Liver (tissue), 8 donors: ENCODE measurements at regions not wholly inside any gene's neighbourhood (a gene's known extent, or its start where the extent isn't known, plus 50 kb on each side); places are given as distances from the start of the nearest gene placed in this dataset.

Experiments
- DNase-seq: peaks from one replicate; pipeline ENCODE4 v3.0.0-alpha.2; 2017; ENCODE audit warnings: low spot score
- H3K27ac ChIP-seq, 2 donors: one replicate each; pipeline ENCODE4 v1.7.0; 2013; ENCODE audit warnings: inconsistent platforms in 2 of 2, low read length in 2 of 2, control low read depth in 1 of 2, low read depth in 1 of 2, mild to moderate bottlenecking in 1 of 2
- H3K27me3 ChIP-seq, 4 donors: one replicate each; pipeline versions ENCODE4 v1.6.1 to v1.7.0; 2013; ENCODE audit warnings: low read length in 3 of 4, inconsistent platforms in 1 of 4, mild to moderate bottlenecking in 1 of 4, moderate library complexity in 1 of 4; ENCODE audit not compliant: control insufficient read depth in 4 of 4, insufficient read depth in 4 of 4
- H3K36me3 ChIP-seq, 4 donors: one replicate each; pipeline versions ENCODE4 v1.6.1 to v1.7.0; 2013; ENCODE audit warnings: low read length in 3 of 4, mild to moderate bottlenecking in 3 of 4, low read depth in 1 of 4, moderate library complexity in 1 of 4; ENCODE audit not compliant: control insufficient read depth in 4 of 4, insufficient read depth in 3 of 4
- H3K4me1 ChIP-seq, 4 donors: one replicate each; pipeline versions ENCODE4 v1.6.1 to v1.7.0; 2013; ENCODE audit warnings: low read length in 3 of 4, mild to moderate bottlenecking in 3 of 4, moderate library complexity in 1 of 4; ENCODE audit not compliant: control insufficient read depth in 4 of 4, insufficient read depth in 4 of 4
- H3K4me3 ChIP-seq, 3 donors: one replicate each; pipeline versions ENCODE4 v1.6.1 to v1.7.0; 2013; ENCODE audit warnings: low read length in 3 of 3, control low read depth in 1 of 3, low read depth in 1 of 3, mild to moderate bottlenecking in 1 of 3
- H3K9ac ChIP-seq, 2 donors: one replicate each; pipeline ENCODE4 v1.7.0; 2013; ENCODE audit warnings: low read length in 2 of 2, mild to moderate bottlenecking in 2 of 2, moderate library complexity in 2 of 2, control low read depth in 1 of 2, low read depth in 1 of 2
- H3K9me3 ChIP-seq, 4 donors: one replicate each; pipeline versions ENCODE4 v1.6.1 to v1.7.0; 2013; ENCODE audit warnings: low read length in 3 of 4; ENCODE audit not compliant: control insufficient read depth in 4 of 4
- CTCF ChIP-seq: fragments of 150-350 bp; IDR thresholded peaks from 2 replicates; pipeline ENCODE4 v1.5.1; 2017; ENCODE audit warnings: improper control_type of control experiment, low read depth, low read length; ENCODE audit not compliant: missing input control
- EGR1 ChIP-seq, 2 donors: IDR thresholded peaks; 2 replicates each; pipeline ENCODE4 v1.6.1; 2016 to 2018; ENCODE audit warnings: antibody characterized with exemption in 2 of 2, low read depth in 2 of 2
- FOXA1 ChIP-seq: IDR thresholded peaks from 2 replicates; pipeline ENCODE4 v1.6.1; 2016; ENCODE audit warnings: antibody characterized with exemption
- FOXA2 ChIP-seq: IDR thresholded peaks from 2 replicates; pipeline ENCODE4 v1.6.1; 2016; ENCODE audit warnings: antibody characterized with exemption
- GABPA ChIP-seq, 2 donors: IDR thresholded peaks in 1 of 2; conservative IDR thresholded peaks in 1 of 2; 2 replicates each; pipeline ENCODE4 v1.6.1; 2016; ENCODE audit warnings: antibody characterized with exemption in 2 of 2, mild to moderate bottlenecking in 1 of 2, moderate library complexity in 1 of 2
- HNF4A ChIP-seq, 2 donors: conservative IDR thresholded peaks; 2 replicates each; pipeline ENCODE4 v1.6.1; 2016; ENCODE audit warnings: antibody characterized with exemption in 2 of 2, mild to moderate bottlenecking in 2 of 2
- HNF4G ChIP-seq: IDR thresholded peaks from 2 replicates; pipeline ENCODE4 v1.6.1; 2016; ENCODE audit warnings: antibody characterized with exemption
- JUND ChIP-seq, 2 donors: IDR thresholded peaks; 2 replicates each; pipeline ENCODE4 v1.6.1; 2016; ENCODE audit warnings: antibody characterized with exemption in 2 of 2
- NR2F2 ChIP-seq: IDR thresholded peaks from 2 replicates; pipeline ENCODE4 v1.6.1; 2016; ENCODE audit warnings: antibody characterized with exemption
- RAD21 ChIP-seq, 2 donors: IDR thresholded peaks; 2 replicates each; pipeline ENCODE4 v1.6.1; 2016; ENCODE audit warnings: antibody characterized with exemption in 2 of 2, mild to moderate bottlenecking in 2 of 2
- REST ChIP-seq: IDR thresholded peaks from 2 replicates; pipeline ENCODE4 v1.6.1; 2016; ENCODE audit warnings: antibody characterized with exemption, mild to moderate bottlenecking
- RXRA ChIP-seq, 2 donors: IDR thresholded peaks; 2 replicates each; pipeline ENCODE4 v1.6.1; 2017 to 2018; ENCODE audit warnings: antibody characterized with exemption in 2 of 2, mild to moderate bottlenecking in 1 of 2
- SP1 ChIP-seq: IDR thresholded peaks from 2 replicates; pipeline ENCODE4 v1.6.1; 2018; ENCODE audit warnings: antibody characterized with exemption, mild to moderate bottlenecking
- TAF1 ChIP-seq: conservative IDR thresholded peaks from 2 replicates; pipeline ENCODE4 v1.6.1; 2016; ENCODE audit warnings: antibody characterized with exemption, mild to moderate bottlenecking
- WGBS: extraction: QIAGEN DNeasy Blood & Tissue Kit; methylation state at CpG from one replicate; pipeline ENCODE4 v1.1.7; 2013; 5-methylcytosine and 5-hydroxymethylcytosine counted together
- TF ChIP-seq, protein P1 (sequence below): IDR thresholded peaks from 2 replicates; pipeline ENCODE4 v1.6.1; 2016; ENCODE audit warnings: antibody characterized with exemption
- donor health status: healthy.
- donor health status: healthy.
- donor health status: healthy.
- donor health status: healthy.
- donor health status: healthy.

GRCh38 chr17:68812876-68813584 is 142.2 kb downstream of the ABCA8 start:
- Histone ChIP-seq H3K9ac (no peak overlapping the region), H3K9me3 (no peaks in the 10 kb centered on the region)
- 19% methylated on average over 1 of the region's 1 CpG for WGBS

DNA sequence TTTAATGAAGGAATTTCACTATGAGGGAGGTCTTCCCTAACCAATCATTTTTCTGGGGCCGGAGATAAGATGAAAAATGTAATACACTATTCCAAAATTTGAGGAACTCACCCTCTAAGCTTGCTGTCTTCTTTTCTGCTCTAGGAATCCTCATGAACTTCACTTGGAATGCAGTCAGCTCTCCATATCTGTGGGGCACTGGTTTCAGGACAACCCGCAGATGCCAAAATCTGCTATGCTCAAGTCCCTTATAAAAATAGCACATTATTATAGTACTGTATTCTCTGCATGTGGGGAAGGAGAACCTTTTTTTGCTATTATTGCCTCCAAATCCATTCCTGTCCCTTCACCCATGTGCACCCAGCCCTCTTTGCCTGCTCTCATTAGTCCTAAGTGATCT is 146.0 kb downstream of the ABCA8 start:
- H3K4me3 ChIP-seq: no peak overlapping the region
- H3K36me3 ChIP-seq: no peaks in the 10 kb centered on the region
- peaks cover 0 to 3% (median 2%) of the 10 kb centered on the region in 4 donors for H3K4me1 ChIP-seq
- H3K9me3 ChIP-seq: no peaks in the 10 kb centered on the region
- TF ChIP-seq EGR1 (IDR thresholded peaks at IDR 0.05; ENCODE audit: low read depth in 2 of 2): no peak
- TF ChIP-seq FOXA1: no peak
- TF ChIP-seq RAD21 (IDR thresholded peaks at IDR 0.05): no peak
- no peak for TF ChIP-seq CTCF
- TF ChIP-seq SP1: no peak
- 90% methylated on average over 2 of the region's 2 CpGs for WGBS
- DNase-seq: no peak
- H3K27ac ChIP-seq: no peak overlapping the region
- H3K27me3 ChIP-seq: no peaks in the 10 kb centered on the region
- no peak overlapping the region for H3K9ac ChIP-seq

More at GRCh38 chr17:68812876-68813584, 142.2 kb downstream of the ABCA8 start:
- Histone ChIP-seq H3K36me3 (no peaks in the 10 kb centered on the region), H3K27ac (no peak overlapping the region), H3K27me3 (no peaks in the 10 kb centered on the region), H3K4me3 (no peak overlapping the region), H3K4me1 (no peaks in the 10 kb centered on the region)
- DNase-seq: no peak
- TF ChIP-seq REST (no peak), SP1 (no peak)

DNA sequence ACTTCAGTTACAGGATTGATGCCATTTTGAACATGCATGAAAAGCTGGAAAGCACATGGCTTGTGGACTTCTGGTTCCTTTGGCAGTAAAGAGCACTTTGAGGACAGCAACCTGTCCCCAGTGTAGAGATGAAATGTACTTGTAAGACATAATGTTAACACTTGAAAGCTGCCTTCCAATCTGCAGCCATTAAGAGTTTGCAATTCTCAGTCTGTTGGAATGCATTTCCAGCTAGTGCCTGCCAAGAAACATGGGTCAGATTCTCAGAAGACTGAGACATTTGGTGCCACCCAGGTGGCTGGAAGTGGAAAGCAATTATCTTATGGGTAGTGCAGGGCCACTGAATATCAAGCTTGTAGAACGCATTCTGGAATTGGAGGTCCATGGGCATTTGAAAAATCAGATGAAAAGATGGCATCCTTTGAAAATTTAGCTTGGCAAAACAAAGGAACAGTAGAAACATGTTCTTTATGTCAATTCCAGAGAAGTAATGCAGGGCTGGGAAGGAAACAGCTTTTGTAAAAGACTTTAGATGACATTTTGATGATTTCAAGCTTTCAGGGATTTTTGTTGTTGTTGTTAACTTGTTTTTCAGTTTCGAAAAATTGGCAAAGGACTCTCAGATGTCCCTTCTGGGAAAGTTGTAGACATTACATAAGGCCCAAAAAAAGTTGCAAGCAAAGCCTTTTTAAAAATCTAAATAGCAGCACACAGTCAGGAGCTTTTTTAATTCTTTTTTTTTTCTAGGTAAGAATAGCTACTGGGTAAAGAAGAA is 147.0 kb downstream of the ABCA8 start:
- whole genome bisulfite sequencing: 85% methylated on average over 2 of the region's 2 CpGs
- Histone ChIP-seq H3K9me3 (no peaks in the 10 kb centered on the region), H3K4me3 (no peak overlapping the region), H3K27me3 (no peaks in the 10 kb centered on the region), H3K36me3 (no peaks in the 10 kb centered on the region), H3K9ac (no peak overlapping the region), H3K27ac (no peak overlapping the region), H3K4me1 (peaks cover 0 to 3% (median 2%) of the 10 kb centered on the region in 4 donors)
- no peak for DNase-seq
- no peak for TF ChIP-seq NR2F2
- TF ChIP-seq JUND (IDR thresholded peaks at IDR 0.05): no peak
- TF ChIP-seq SP1: no peak
- TF ChIP-seq HNF4G: no peak
- no peak for TF ChIP-seq GABPA (IDR thresholded peaks at IDR 0.05 in 1 of 2, conservative IDR thresholded peaks at IDR 0.05 in 1 of 2)
- no peak for TF ChIP-seq FOXA2
- no peak for TF ChIP-seq CTCF
- TF ChIP-seq RXRA (IDR thresholded peaks at IDR 0.05): no peak
- no peak for TF ChIP-seq EGR1 (IDR thresholded peaks at IDR 0.05; ENCODE audit: low read depth in 2 of 2)
- TF ChIP-seq, protein P1, sequence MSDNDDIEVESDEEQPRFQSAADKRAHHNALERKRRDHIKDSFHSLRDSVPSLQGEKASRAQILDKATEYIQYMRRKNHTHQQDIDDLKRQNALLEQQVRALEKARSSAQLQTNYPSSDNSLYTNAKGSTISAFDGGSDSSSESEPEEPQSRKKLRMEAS: no peak
- no peak for TF ChIP-seq TAF1
- no peak for TF ChIP-seq FOXA1
- TF ChIP-seq HNF4A (conservative IDR thresholded peaks at IDR 0.05): no peak
